HG03135 (cell line): ENCODE measurements at regions not wholly inside any gene's neighbourhood (a gene's known extent, or its start where the extent isn't known, plus 50 kb on each side); places are given as distances from the start of the nearest gene placed in this dataset.
"Not testable (repeated sequence)": the region's sequence is repeated elsewhere in the genome, so short reads cannot be mapped to it uniquely, and the experiment has no call there.

Experiments used
- ATAC-seq: cut with Tn5 transposase; IDR thresholded peaks from one replicate; pipeline ENCODE4 v1.9.1; 2021; ENCODE audit warnings: mild to moderate bottlenecking, moderate library complexity; ENCODE audit not compliant: unreplicated experiment

DNA sequence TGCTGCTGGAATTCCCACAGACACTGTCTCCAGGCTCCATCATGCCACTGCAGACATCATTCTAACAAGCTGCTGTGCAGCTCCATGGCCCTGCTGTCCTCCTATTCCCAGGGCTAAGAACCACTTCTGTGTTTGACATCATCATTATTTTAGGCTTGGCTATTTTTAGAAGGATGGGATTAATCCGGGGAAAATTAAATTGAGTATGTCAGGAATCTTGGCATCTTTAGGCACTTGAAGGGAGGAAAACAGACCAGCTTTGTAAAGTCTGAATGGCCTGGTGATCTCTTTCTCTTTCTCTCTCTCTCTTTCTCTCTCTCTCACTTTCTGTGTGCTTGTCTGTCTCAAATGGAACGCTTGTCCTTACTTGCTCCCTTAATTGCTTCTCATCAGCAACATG is 568.3 kb upstream of the FLRT2 start:
- ATAC-seq = no peak

DNA sequence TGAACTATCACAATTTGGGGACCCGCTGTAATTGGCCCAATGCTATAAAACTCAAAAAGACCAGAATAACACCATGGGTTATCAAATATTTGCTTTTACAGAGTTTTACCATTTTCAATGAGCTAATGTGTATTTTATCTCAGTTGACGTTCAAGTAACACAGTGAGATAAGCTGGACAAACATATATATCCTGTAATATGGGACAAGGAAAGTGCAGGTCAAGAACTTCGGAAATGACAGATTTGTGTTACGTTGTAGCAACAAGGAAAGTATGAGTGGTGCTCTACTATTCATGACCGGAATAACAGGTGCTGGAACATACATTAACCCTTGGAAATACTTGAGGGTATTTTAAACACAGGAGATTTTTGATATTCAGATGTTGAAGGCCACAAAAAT is 566.4 kb upstream of the FLRT2 start:
- ATAC-seq = no peak

GRCh38 chr14:84965279-84965678 is 564.7 kb upstream of the FLRT2 start:
- ATAC-seq = no peak

DNA sequence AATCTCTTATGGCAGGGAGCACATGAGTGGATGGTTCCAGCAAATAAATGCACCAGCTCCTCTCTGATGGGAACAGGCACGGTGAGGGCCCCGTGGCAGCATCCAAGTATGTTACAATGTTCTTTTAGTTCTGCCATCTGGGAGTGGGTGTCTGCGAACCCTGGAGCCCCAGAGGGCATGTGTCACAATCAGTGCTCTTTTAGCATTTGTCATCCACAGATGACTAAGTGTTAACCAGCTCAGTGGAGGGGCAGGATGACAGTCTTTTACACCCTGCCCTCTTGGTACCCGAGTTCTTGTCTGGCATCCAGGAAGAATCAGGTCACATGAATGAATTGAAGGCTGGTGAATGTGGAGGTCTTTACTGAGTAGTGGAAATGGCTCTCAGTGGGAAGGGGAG is 560.4 kb upstream of the FLRT2 start:
- no peak for ATAC-seq

GRCh38 chr14:84975241-84975902 is 554.6 kb upstream of the FLRT2 start:
- ATAC-seq = no peak

DNA sequence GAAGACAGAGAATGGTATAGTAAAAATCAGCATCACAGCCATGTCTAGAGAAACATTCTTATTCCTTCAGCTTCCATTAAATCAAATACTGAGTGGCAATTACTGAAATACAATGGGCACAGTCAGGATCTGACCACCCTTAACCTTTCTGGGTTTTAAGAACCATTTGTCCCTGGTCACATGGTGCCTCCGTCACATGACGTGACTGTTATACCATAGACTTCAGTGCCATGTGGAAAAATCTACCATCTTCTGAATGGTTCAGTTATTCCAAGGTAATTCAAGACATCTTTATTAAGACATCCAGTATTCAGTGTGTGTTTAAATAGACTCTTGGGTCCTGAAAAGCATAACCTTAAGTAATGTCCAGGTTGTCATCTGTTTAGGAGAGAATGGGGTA is 553.1 kb upstream of the FLRT2 start:
- no peak for ATAC-seq

DNA sequence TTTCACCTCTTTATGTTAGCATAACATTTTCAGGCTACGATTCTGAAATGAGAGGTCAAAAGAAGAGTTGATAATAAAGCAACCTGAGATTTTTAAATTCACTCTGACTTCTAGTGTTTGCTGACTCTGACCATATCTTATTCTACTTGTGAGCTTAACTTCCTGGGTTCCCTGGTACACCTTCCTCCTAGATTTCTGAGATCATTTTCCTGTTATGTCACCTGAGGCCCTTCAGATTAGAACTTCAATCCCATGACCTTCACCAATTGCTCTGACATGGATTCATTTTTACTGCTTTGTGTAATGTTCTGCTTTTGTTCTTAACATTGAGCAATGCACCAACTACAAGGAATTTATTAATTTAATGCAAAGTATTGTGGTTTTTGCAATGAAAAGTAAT is 542.9 kb upstream of the FLRT2 start:
- ATAC-seq = no peak

DNA sequence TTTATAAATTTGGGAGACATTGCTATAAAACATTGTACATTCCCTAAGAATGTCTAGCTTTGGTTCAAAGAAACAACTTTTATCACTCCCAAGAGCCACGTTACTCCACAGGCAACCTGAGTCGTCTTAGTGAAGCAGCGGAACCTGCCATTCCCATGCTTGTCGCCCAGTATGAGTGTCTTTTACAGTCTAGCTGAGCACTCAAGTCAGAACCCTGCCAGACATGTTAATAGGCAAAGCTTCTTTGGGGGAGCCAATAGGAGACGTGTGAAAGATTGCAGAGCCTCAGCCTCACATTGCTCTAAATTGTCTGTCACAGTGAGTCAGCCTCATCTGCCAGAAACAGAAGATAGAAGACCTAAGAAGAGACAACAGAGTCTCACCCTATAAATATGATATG is 541.6 kb upstream of the FLRT2 start:
- no peak for ATAC-seq

- ATAC-seq = no peak
Measured at GRCh38 chr14:84991021-84991420, 538.9 kb upstream of the FLRT2 start.

- no peak for ATAC-seq
Measured at GRCh38 chr14:84998216-84998615, 531.7 kb upstream of the FLRT2 start.

GRCh38 chr14:85002846-85003245 is 527.1 kb upstream of the FLRT2 start:
- no peak for ATAC-seq

DNA sequence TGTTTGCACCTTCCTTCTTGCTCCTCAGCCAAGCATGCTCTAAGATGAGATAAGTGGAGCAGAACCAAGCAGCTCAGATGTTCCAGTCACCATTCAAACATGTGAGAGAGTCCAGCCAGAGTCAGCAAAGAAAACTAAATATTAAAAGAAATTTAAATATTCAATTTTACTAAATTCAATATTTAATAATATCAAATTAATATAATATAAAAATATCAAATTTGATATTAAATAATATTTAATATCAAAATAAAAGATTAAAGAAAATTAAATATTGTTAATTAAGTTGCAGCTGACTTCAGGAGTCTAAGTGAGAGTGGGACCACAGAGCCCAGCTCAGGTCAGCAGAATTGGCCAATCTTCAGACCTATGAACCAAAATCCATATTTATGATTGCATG is 526.1 kb upstream of the FLRT2 start:
- no peak for ATAC-seq

GRCh38 chr14:85009506-85009905 is 520.4 kb upstream of the FLRT2 start:
- no peak for ATAC-seq

- ATAC-seq = no peak
Measured at GRCh38 chr14:85010186-85010585, 519.8 kb upstream of the FLRT2 start.

DNA sequence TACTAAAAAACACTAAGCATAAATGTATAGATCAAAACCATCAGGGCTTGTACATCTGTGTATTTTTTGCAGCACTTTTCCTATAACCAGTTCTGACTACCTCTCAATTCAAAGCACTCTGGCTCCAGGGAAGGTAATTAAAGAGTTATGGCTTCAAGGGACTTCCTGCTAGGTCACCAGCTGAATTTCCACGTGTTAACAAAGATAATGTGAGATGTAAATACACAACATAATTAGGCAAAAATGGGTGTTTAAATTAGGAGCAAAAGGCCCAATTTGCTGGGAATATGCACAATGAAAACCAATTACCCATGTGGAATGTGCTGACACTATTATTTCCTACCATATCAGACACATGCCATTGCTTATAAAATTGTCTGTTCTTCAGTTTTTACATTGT is 513.4 kb upstream of the FLRT2 start:
- no peak for ATAC-seq

DNA sequence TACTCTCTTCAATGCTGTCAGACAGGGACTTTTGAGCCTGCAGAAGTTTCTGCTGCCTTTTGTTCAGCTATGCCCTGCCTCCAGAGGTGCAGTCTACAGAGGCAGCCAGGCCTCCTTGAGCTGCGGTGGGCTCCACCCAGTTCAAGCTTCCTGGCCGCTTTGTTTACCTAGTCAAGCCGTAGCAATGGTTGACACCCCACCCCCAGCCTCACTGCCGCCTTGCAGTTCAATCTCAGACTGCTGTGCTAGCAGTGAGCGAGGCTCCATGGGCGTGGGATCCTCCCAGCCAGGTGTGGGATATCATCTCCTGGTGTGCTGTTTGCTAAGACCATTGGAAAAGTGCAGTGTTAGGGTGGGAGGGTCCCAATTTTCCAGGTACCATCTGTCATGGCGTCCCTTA is 506.1 kb upstream of the FLRT2 start:
- ATAC-seq = not testable (repeated sequence)

GRCh38 chr14:85024931-85025330 is 505.0 kb upstream of the FLRT2 start:
- ATAC-seq = no peak

- ATAC-seq = no peak
Measured at GRCh38 chr14:85027681-85028370, 502.1 kb upstream of the FLRT2 start.

GRCh38 chr14:85037411-85037810 is 492.5 kb upstream of the FLRT2 start:
- ATAC-seq = no peak

- no peak for ATAC-seq
Measured at GRCh38 chr14:85038526-85039352, 491.2 kb upstream of the FLRT2 start.

GRCh38 chr14:85039353-85039626 is 490.7 kb upstream of the FLRT2 start:
- ATAC-seq = no peak

DNA sequence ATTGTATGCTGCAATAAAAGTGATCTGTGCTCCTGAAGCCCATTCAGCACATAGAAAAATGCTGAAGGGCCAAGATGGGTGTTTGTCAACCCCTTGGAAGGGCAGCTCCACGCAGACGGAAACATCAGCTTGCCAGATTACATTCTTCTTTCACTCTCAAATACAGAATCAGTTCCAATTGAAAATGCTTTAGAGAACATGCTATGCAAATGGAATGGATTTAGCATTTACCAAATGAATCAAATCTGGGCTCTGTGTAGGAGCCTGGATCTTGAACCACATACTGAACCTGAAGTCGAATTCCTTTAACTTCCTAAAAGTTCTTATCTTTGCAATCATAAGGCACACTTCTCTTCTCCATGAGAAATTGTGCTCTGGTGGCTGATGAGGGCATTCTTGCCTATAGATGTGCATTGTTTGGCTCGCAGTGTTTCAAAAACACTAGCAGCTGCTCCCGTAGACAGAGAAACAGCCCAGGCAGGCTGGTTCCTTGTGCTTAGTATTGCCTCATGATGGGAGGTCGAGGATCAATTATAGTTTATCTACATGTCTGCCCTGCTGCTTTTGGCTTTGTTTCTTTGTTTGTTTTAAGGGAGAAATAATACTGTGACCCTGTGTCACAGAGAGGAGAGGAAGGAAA is 489.8 kb upstream of the FLRT2 start:
- no peak for ATAC-seq
